C4-2B (cell line): ENCODE measurements at regions not wholly inside any gene's neighbourhood (a gene's known extent, or its start where the extent isn't known, plus 50 kb on each side); places are given as distances from the start of the nearest gene placed in this dataset.

Experiments used
- CTCF ChIP-seq: fragments of 450-650 bp; conservative IDR thresholded peaks from 2 replicates; pipeline ENCODE4 v1.5.1; 2017; ENCODE audit warnings: mild to moderate bottlenecking
- ZFX ChIP-seq: fragments of 450-650 bp; IDR thresholded peaks from 2 replicates; pipeline ENCODE4 v1.6.1; 2017

GRCh38 chr7:13027321-13027720, 339.9 kb downstream of the ARL4A start:
- TF ChIP-seq CTCF (no peak), ZFX (no peak)
